GM19397 (cell line): ENCODE measurements at regions not wholly inside any gene's neighbourhood (a gene's known extent, or its start where the extent isn't known, plus 50 kb on each side); places are given as distances from the start of the nearest gene placed in this dataset.

ENCODE experiments used
- ATAC-seq: cut with Tn5 transposase; IDR thresholded peaks from one replicate; pipeline ENCODE4 v1.9.1; 2021; ENCODE audit warnings: mild to moderate bottlenecking, moderate library complexity; ENCODE audit not compliant: unreplicated experiment

- no peak for ATAC-seq
Measured at GRCh38 chr1:58154256-58154655, 392.3 kb downstream of the OMA1 start.

- ATAC-seq, result no peak
Measured at GRCh38 chr1:58152697-58153096, 393.8 kb downstream of the OMA1 start.

GRCh38 chr1:58149271-58149812 lies 397.2 kb downstream of the OMA1 start:
- ATAC-seq, result no peak

GRCh38 chr1:58144698-58145270 lies 401.7 kb downstream of the OMA1 start:
- no peak for ATAC-seq

- no peak for ATAC-seq
Measured at GRCh38 chr1:58143972-58144697, 402.4 kb downstream of the OMA1 start.

GRCh38 chr1:58136387-58136786 lies 410.1 kb downstream of the OMA1 start:
- ATAC-seq, result no peak

GRCh38 chr1:58135821-58136321 lies 410.7 kb downstream of the OMA1 start:
- no peak for ATAC-seq

GRCh38 chr1:58133562-58133961 lies 413.0 kb downstream of the OMA1 start:
- no peak for ATAC-seq

GRCh38 chr1:58123051-58123450 lies 423.5 kb downstream of the OMA1 start:
- no peak for ATAC-seq

GRCh38 chr1:58119971-58120370 lies 426.6 kb downstream of the OMA1 start:
- no peak for ATAC-seq

GRCh38 chr1:58116284-58116683 lies 430.2 kb downstream of the OMA1 start:
- ATAC-seq, result no peak

GRCh38 chr1:58109646-58110200 lies 436.8 kb downstream of the OMA1 start:
- no peak for ATAC-seq

GRCh38 chr1:58108783-58109182 lies 437.7 kb downstream of the OMA1 start:
- no peak for ATAC-seq

- no peak for ATAC-seq
Measured at GRCh38 chr1:58107943-58108342, 438.6 kb downstream of the OMA1 start.

GRCh38 chr1:58104960-58105359 lies 441.6 kb downstream of the OMA1 start:
- ATAC-seq, result peak; percentile 74

- ATAC-seq, result no peak
Measured at GRCh38 chr1:58096714-58097113, 449.8 kb downstream of the OMA1 start.

GRCh38 chr1:58095183-58095582 lies 451.3 kb downstream of the OMA1 start:
- no peak for ATAC-seq

- ATAC-seq, result no peak
Measured at GRCh38 chr1:58094221-58094620, 452.3 kb downstream of the OMA1 start.

- no peak for ATAC-seq
Measured at GRCh38 chr1:58090640-58091039, 455.9 kb downstream of the OMA1 start.

- no peak for ATAC-seq
Measured at GRCh38 chr1:58089898-58090534, 456.5 kb downstream of the OMA1 start.

- ATAC-seq, result no peak
Measured at GRCh38 chr1:58084266-58084665, 462.3 kb downstream of the OMA1 start.

- ATAC-seq, result no peak
Measured at GRCh38 chr1:58082596-58082995, 463.9 kb downstream of the OMA1 start.
